ENCODE measurements at regions not wholly inside any gene's neighbourhood (a gene's known extent, or its start where the extent isn't known, plus 50 kb on each side); places are given as distances from the start of the nearest gene placed in this dataset.
"Not testable (repeated sequence)": the region's sequence is repeated elsewhere in the genome, so short reads cannot be mapped to it uniquely, and the experiment has no call there.

DNA sequence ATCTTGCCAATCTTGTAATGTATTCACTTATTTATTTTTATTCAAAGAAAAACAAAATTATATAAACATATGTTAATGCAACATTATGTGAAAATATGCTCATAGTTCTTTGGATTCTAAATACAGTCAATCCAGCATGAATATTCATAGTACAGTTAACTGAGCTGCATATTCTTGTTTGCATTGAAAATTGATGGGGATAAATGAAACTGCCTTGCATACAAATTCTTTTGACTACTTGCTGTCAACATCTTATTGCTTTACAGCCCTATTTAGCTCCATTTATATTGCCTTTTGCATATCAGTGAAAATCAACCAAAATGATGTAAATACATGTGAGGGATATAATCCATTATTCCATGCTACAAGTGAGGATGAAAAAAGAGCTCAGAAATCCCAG is 135.3 kb downstream of the CCER1 start:
- TF ChIP-seq, protein P1, sequence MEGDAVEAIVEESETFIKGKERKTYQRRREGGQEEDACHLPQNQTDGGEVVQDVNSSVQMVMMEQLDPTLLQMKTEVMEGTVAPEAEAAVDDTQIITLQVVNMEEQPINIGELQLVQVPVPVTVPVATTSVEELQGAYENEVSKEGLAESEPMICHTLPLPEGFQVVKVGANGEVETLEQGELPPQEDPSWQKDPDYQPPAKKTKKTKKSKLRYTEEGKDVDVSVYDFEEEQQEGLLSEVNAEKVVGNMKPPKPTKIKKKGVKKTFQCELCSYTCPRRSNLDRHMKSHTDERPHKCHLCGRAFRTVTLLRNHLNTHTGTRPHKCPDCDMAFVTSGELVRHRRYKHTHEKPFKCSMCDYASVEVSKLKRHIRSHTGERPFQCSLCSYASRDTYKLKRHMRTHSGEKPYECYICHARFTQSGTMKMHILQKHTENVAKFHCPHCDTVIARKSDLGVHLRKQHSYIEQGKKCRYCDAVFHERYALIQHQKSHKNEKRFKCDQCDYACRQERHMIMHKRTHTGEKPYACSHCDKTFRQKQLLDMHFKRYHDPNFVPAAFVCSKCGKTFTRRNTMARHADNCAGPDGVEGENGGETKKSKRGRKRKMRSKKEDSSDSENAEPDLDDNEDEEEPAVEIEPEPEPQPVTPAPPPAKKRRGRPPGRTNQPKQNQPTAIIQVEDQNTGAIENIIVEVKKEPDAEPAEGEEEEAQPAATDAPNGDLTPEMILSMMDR (IDR thresholded peaks at IDR 0.05; ENCODE audit: insufficient read depth, low read depth, low read length, missing control alignments): no peak

DNA sequence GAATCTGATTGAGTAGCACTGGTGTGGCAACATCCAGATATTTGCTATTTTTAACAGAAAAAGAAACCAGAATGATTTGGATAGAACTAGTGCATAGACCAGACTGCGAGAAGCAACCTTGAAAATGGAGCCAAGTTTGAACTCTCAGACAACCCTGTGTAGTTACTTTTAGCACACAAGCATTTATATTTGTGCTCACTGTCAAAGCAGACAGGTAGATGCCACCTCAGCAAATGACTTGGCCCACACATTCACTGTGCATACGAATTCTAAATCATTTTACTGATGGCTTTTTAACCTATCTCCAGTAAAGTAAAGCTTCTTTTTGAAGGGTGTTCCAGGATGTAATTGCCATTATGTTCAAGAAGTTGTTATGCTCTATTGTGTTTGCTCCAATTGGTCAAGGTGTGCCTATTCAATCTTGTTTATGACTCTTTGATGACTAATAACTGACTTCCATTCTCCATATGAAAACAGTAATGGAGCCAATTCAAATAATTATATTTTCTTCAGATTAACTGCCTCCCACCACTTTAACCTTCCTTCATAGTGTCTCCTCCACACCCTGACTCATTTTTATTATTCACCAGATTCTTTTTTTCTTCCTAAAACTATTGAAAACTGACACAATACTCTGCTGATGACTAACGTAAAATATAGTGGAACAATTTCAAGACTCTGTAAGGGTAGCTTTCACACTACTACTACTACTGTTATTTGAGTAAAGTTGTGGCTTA is 138.5 kb downstream of the CCER1 start:
- no peak overlapping the region for H3K4me3 ChIP-seq (ENCODE audit: low read depth, low read length)
- TF ChIP-seq, protein P1 (IDR thresholded peaks at IDR 0.05; ENCODE audit: insufficient read depth, low read depth, low read length, missing control alignments): no peak
- no peak for DNase-seq (ENCODE audit: low read depth)

More for the DNA sequence above, 135.3 kb downstream of the CCER1 start:
- DNase-seq (ENCODE audit: low read depth): no peak
- no peak overlapping the region for H3K4me3 ChIP-seq (ENCODE audit: low read depth, low read length)

DNA sequence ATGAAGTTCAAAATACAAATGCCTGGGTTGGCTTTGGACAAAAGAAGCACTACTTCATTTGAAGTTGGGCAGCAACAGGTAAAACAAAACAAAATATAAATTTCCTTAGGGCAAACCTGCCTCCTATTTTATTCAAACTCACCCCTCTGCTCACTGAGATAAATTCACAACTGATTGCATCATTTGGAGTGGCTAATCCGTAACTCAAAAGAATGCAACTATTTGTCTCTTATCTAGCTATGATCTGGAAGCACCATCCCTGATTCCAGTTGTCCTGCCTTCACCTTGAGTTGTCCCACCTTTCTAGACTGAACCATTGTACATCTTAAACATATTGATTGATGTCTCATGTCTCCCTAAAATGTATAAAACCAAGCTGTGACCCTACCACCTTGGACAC is 145.0 kb downstream of the CCER1 start:
- no peak for DNase-seq (ENCODE audit: low read depth)
- no peak overlapping the region for H3K4me3 ChIP-seq (ENCODE audit: low read depth, low read length)
- TF ChIP-seq, protein P1 (IDR thresholded peaks at IDR 0.05; ENCODE audit: insufficient read depth, low read depth, low read length, missing control alignments): no peak

DNA sequence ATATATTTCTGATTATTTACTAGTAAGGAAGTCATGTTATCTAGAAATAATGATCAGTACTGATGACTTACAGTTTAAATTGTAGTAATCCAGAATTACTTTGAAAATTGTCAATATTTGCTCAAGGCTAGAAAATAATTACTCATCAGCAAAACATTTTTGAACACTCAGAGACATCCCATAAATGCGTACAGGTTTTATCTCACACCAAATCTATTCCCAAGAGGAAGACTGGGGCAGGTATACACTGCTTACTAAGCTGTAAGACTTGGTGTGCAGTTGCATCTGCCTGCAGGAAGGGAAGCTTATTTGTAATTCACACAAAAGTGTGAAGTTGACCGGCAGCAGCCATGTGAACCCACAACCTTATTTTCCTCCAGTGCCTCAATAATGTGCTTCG is 146.4 kb downstream of the CCER1 start:
- no peak for DNase-seq (ENCODE audit: low read depth)
- TF ChIP-seq, protein P1 (IDR thresholded peaks at IDR 0.05; ENCODE audit: insufficient read depth, low read depth, low read length, missing control alignments): no peak
- H3K4me3 ChIP-seq (ENCODE audit: low read depth, low read length): no peak overlapping the region

DNA sequence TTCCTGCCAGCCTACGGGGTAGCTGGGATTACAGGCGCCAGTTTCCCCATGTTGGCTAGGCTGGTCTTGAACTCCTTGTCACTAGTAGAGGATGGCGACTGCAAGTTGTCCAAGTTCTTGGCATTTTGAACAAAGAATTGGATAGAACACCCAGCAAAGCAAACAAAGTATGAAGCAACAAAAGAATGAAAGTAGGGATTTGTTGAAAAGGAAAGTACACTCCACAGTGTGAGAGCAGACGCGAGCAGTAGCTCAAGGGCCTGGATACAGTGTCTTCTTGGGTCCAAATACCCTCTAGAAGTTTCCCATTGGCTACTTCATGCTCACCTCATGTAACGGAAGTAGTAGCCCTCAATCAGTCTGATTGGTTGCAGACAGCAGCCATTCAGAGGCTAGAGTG is 152.2 kb downstream of the CCER1 start:
- H3K4me3 ChIP-seq (ENCODE audit: low read depth, low read length): no peak overlapping the region
- TF ChIP-seq, protein P1 (IDR thresholded peaks at IDR 0.05; ENCODE audit: insufficient read depth, low read depth, low read length, missing control alignments): no peak
- DNase-seq (ENCODE audit: low read depth): no peak

DNA sequence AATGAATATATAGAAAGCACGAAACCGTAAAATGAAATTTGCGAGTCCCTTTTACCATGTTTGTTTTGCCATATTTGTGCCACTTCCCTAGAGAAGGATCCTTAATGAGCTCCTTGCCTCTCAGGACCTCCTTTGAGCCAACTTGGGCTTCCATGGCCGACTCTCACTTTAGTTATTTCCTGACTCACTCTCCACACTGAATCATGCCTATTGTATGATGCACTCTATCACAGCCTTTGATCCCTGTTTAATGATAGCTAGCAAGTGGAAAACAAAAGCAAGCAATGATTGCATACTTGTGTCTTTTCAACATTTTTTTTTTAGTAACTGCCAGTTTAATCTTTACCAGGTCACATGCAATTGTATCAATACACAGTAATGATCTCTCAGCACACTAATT is 153.2 kb downstream of the CCER1 start:
- no peak for DNase-seq (ENCODE audit: low read depth)
- TF ChIP-seq, protein P1 (IDR thresholded peaks at IDR 0.05; ENCODE audit: insufficient read depth, low read depth, low read length, missing control alignments): no peak
- no peak overlapping the region for H3K4me3 ChIP-seq (ENCODE audit: low read depth, low read length)

DNA sequence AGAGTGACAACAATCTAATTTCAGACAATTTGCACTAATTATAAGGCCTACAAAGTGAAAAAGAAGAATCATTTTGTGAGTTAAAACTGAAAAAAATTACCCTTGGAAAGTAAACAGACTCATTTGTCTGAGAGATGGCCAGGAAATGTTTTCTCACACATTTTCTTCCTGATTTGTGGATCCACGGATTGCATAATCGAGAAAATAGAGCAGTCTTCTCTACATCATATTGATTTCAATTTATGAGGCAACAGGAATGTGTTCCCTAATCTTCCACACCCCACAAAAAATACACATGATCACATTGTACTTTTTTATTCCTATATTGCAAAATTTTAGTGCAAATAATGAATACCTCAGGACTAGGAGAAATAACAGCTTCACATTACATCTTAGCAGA is 160.8 kb downstream of the CCER1 start:
- TF ChIP-seq, protein P1 (IDR thresholded peaks at IDR 0.05; ENCODE audit: insufficient read depth, low read depth, low read length, missing control alignments): no peak

DNA sequence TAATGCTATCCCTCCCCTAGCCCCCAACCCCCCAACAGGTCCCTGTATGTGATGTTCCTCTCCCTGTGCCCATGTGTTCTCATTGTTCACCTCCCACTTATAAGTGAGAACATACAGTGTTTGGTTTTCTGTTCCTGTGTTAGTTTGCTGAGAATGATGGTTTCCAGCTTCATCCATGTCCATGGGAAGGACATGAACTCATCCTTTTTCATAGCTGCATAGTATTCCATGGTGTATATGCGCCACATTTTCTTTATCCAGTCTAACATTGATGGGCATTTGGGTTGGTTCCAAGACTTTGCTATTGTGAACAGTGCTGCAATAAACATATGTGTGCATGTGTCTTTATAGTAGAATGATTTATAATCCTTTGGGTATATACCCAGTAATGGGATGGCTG is 162.3 kb downstream of the CCER1 start:
- not testable (repeated sequence) for DNase-seq (ENCODE audit: low read depth); H3K4me3 ChIP-seq (ENCODE audit: low read depth, low read length)

More for the DNA sequence above, 160.8 kb downstream of the CCER1 start:
- DNase-seq (ENCODE audit: low read depth): no peak
- H3K4me3 ChIP-seq (ENCODE audit: low read depth, low read length): no peak overlapping the region
